OCI-M1 (cell line): ENCODE measurements at regions not wholly inside any gene's neighbourhood (a gene's known extent, or its start where the extent isn't known, plus 50 kb on each side); places are given as distances from the start of the nearest gene placed in this dataset.
"Not testable (repeated sequence)": the region's sequence is repeated elsewhere in the genome, so short reads cannot be mapped to it uniquely, and the experiment has no call there.

Experiments used
- DNase-seq: peaks from one replicate; lab custom pipeline; 2025; lab: John Stamatoyannopoulos, UW

DNA sequence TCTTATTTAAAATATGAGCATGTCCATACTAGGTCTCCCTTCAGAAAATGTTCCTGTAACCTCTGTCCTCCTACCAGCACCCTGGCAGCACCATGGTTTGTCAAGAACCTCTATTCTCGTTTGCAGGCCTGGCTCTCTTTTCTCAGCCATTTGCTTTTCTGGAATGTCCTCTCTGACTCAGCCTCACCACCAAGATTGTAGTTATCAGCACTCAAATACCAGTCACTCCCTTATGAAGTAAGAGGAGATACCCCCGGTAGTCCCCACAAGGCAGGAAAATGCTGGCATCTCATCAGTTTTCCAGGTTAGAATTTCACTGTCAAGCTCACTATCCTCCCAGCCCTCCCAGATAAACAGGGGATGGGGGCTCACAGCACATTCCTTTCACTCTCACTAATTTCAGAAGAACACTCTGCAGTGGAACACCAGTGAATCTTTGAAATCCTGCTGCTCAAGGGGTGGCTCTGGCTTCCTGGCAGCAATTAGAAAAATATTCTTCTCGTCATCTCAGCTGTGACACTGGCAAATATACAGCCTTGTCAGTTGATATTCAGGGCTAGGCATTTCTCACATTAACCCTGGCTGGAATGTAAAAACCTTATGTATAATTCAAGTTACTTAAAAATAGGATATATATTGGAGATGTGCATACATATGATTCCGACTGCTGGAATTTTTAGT is 129.2 kb downstream of the TBX18 start:
- DNase-seq: no peak

DNA sequence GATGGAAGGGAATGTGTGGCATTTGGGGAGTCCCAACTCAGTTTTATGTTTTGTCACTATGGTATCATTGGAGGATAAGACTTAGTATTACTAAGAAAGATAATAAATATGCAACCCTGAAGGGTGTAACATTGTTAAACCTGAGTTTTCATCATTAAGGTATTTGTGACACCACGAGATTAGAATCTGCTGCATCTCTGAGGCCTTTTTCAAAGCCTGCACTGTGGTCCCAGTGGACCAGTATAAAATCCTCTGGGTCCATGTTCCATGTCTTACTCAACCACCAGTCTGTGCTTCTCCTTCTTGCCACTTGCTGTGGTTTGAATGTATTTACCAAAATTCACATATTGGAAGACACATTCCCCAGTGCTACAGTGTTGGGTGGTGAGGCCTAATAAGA is 130.6 kb downstream of the TBX18 start:
- DNase-seq: no peak

DNA sequence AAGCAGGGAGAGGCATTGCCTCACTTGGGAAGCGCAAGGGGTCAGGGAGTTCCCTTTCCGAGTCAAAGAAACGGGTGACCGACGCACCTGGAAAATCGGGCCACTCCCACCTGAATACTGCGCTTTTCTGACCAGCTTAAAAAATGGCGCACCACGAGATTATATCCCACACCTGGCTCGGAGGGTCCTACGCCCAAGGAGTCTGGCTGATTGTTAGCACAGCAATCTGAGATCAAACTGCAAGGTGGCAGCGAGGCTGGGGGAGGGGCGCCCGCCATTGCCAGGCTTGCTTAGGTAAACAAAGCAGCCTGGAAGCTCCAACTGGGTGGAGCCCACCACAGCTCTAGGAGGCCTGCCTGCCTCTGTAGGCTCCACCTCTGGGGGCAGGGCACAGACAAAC is 137.9 kb downstream of the TBX18 start:
- not testable (repeated sequence) for DNase-seq

DNA sequence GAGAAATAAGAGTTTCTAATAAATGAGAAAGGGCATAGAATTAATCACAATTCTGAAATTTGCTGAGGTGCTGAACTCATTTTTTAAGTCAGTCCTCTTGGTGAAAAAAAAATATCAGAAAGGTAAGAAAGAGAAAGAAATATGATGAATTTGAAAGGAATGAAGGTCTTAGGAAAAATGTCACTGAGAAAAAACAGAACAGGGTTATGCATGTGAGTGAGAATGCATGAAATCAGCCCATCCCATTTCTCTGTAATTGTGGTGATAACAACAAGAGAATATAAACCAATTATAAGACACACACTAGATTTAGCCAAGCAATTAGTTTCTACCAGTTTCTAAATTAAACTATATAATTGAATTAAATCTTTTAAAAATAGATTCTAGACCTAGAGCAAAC is 138.9 kb downstream of the TBX18 start:
- no peak for DNase-seq

DNA sequence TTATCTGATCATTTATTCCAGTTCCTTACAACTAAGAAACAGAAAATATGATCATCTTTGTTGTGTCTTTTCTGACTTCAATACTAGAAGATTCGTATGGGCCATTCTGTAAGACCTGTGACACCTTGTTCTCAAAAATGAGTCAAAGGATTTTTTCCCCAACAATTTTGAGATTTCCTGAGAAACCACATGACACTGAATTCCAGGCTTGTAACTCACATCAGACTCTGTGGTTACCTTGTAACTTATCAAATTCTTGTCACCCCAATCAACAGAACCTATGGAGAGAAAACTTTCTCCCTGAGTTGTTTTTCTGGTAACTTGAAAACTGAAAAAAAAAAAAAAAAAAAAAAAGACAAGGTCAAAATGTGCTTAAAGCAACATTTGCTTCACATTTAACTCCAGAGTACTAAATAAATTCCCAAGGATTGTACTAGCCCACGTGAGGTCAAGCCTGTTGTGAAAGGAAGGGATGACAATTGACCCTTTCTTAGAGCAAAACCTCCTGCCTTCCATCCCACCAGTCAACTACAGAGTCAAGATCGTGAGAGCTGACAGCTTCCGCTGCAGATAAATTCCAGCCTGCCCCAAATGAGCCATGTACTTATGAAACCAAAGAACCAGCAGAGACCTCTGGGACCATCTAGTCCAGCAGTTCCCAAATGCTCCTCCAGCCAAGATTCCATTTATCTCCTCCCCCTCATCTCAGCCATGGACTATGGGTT is 140.3 kb downstream of the TBX18 start:
- DNase-seq: no peak

DNA sequence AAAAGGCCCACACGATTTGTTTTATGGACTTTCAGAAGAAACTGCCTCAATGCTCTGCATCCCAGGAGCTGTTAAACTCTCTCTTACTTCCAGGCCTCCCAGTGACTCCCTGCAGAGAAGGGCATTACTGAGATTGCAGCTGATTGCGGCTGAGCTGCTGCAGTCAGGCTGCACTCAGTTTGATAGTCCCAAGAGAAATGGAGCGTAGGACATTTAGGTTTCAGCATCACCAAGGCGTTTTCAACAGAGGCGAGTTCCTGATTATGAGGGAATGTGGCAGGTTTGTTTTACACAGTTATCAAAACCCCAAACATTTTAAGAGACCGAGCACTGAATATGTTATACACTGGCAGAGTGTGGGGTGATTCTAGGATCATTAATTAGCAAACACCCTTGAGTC is 145.6 kb downstream of the TBX18 start:
- no peak for DNase-seq

DNA sequence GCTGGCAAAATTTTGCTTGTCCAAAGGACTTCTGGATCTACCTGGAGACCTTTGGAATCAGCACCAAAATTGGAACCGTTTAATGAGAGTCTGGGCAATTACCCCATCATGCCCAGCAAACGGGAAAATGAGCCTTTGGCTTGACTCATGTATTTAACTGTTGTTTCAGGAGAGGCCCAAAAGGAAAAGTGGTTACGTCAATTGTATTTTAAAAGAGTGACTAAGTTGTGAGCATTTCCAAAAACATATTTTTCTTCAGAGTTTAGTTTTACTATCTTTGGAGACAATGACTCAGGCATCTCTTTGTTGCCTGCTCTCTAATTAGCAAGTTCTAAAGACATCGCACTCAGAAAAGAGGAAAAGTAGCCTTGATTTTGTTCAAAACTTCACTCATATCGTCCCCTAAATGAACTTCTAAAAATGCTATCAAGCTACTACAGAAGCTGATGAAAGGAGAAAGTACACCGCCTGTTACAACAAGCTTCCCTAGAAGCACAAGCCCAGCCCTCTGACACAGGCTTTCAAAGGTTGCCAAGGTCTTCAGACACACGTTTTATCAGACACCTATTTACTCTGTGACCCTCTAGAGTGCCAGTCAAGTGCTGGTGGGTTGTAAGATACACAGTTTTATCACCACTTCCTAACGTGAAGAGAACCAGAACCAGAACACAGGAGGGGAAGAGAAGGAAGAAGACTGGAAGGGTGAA is 146.2 kb downstream of the TBX18 start:
- no peak for DNase-seq

DNA sequence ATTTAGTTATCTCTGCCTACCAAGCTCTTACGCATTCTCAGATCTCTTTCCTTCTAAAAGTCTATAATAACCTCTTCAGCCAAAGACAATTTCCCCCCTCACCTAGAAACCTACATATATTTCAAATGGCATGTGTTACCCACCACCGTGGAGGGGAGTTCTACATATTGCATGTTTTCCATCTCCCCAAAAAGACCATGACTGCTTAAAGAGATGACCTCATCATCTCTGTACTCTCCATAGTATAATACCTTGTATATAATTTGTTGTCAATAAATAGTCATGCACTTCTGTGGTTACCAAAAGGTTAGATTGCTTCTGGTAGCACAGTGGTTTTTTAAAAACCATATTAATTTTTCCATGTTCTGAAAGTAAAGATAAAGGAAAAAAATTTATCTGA is 148.4 kb downstream of the TBX18 start:
- no peak for DNase-seq

DNA sequence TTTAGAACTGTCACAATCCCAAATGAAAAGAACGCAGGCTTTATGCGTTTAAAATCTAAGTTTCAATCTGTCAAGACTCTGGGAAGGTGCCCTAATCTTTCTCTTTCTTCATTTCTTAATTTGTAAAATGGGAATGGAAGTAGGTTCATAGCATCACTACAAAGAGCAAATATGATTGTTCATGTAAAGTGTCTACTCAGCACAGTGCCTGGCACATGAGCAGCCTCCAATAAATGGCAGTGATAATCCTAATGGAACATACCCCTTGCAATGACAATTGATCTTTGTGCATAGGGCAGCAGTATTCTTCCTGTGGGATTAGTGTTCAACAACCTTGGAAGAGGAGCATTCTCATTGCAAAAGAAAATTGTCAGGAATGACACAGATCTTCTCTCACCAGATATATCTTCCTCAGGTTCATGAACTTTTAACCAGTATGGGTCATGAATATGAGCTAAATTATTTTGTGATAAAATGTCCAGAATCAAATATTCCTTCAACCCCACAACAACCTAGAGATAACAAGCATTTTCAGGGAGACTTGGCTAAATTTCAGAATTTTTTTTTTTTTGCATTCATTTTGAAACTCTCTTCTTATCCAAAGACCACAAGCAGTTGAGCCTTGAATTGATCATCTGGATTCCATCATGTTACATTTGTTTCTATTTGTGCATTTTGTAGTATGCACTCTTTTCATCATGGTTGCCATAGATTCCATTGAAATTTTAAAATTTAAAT is 149.1 kb downstream of the TBX18 start:
- DNase-seq: no peak

DNA sequence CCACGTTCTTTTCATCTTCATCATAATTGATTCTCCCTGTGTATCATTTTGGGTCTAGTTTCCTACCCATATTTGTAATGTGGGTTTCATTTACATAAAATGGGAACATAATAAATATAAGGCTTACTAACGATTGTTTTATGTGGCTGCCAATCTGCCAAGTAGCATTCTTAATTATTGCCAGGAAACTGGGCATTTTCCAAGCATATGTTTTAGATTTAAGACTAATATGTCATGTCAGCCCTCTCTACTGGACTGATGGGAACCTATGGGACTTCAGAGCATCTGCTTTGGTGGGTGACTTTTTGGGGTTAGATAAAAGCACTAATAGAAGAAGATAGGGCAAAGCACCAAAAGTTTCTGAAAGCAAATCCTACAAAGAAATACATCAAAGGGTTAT is 157.5 kb downstream of the TBX18 start:
- DNase-seq: no peak

DNA sequence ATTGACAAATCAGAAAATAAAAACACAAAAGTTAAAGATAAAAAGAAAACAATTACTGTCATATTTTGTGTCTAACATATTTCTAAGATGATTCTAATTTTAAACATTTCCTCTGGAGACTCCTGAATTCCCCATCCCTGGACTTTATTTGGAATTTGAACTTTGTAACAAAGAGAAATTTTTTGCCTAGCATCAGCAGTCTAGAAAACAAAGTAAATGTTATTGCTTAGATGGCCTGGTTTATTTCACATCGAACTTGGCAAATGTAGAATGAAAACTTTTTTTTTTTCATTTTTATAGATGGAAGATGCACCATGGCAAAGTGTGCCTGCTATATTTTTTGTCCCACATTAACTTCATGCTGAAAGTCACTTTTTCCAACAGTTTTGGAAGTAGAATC is 159.1 kb downstream of the TBX18 start:
- DNase-seq: no peak

DNA sequence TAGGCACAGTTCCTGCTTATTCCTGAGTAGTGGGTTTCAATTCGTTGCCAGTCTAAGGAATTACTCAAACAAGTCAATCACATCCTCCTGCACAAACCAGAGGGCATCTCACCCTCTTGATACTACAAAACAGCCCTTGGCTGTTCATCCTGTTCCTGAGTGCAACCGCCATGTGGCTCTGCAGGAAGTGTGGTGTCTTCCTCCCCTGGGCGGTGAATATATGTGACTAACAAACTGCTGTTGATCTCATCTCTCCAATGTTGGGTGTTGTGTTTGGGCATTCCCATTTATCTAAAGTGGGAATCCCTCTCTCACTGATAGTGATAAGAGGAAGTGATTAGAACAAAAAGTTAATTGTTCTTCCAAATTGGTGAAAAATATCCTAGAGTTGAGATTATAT is 163.0 kb downstream of the TBX18 start:
- DNase-seq: no peak

DNA sequence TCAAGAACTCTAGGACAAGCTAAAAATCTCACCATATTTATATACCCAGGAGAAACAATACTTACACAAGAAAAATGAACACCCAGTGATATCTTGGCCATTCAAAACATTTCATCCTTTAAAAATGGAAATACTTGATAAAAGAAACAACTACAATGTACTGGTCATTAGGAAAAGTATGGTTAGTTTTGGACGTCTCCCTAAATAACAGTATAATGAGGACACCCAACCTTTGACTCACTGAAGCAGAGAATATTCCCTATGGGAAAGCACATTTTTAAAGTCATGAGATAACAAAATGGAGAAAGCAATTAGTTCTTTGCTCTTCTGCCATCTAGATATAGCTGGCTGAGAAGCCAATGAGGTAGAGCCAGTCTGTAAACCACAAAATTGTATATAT is 164.4 kb downstream of the TBX18 start:
- no peak for DNase-seq

DNA sequence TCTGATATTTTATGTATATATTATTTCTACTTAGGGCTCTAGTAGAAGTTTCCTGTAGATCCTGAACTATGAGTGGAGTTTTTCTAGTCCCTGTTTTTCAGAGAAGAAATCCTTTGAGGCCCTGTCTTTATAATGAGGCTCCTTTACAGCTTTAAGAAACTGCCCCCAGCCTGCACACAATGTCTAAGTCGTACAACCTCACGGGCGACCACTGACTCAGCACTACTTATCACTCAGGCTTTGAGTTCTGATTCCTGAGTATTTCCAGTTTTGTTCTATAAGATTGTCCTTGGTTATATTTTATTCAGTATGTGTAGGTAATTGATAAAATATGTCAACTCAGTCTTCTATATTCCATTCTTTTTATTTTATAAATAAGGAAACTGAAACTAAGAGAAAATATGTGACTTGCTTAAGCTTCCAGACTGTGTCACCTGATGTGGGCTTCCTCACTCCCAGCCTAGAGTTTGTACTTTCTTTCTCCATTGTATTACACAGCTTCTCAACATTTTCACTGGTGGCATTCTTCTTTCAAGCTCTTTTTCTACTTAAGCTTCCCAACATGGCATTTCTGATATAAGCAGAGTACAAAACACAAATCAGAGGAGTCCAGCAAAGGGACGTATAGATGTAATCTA is 167.0 kb downstream of the TBX18 start:
- peak; percentile 56 for DNase-seq

DNA sequence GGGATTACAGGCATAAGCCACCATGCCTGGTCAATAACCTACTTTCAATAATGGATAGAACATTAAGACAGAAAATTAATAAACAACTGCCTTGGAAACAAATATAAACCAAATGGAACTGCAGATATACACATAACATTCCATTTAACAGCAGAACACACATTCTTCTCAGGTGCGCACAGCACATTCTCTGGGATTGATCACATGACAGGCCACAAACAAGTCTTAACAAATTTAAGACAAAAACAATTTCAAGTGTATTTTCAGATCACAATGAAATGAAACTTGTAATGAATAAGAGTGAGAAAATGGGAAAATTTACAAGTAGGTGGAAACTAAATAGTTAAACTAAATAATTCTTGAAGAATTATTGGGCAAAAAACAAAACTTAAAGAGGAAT is 167.9 kb downstream of the TBX18 start:
- no peak for DNase-seq

DNA sequence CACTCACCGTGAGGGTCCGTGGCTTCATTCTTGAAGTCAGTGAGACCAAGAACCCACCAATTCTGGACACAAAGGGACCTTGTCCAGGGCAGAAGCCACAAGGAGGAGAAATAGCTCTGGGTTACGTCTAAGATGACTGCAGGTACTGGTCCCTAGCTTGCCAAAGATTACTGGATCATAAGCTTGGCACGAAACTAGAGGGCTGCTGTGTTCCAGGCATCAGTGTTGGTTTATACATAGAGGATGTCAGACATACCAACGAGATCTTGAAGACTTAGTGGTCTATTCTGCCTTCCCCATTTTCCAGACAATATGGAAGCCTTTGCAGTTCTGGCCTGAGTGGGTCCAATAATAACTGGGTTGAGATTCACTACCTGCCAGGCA is 175.7 kb downstream of the TBX18 start:
- no peak for DNase-seq

DNA sequence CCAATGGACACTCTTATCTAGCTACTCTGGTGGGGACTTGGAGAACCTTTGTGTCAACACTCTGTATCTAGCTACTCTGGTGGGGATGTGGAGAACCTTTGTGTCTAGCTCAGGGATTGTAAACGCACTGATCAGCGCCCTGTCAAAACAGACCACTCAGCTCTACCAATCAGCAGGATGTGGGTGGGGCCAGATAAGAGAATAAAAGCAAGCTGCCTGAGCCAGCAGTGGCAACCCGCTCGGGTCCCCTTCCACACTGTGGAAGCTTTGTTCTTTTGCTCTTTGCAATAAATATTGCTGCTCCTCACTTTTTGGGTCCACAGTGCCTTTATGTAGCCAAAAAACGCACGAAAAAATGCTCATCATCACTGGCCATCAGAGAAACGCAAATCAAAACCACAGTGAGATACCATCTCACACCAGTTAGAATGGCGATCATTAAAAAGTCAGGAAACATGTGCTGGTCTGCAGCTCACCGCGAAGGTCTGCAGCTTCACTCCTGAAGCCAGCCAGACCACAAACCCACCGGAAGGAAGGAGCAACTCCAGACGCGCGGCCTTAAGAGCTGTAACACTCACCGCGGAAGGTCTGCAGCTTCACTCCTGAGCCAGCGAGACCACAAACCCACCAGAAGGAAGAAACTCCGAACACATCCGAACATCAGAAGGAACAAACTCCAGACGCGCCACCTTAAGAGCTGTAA is 176.3 kb downstream of the TBX18 start:
- DNase-seq: not testable (repeated sequence)

DNA sequence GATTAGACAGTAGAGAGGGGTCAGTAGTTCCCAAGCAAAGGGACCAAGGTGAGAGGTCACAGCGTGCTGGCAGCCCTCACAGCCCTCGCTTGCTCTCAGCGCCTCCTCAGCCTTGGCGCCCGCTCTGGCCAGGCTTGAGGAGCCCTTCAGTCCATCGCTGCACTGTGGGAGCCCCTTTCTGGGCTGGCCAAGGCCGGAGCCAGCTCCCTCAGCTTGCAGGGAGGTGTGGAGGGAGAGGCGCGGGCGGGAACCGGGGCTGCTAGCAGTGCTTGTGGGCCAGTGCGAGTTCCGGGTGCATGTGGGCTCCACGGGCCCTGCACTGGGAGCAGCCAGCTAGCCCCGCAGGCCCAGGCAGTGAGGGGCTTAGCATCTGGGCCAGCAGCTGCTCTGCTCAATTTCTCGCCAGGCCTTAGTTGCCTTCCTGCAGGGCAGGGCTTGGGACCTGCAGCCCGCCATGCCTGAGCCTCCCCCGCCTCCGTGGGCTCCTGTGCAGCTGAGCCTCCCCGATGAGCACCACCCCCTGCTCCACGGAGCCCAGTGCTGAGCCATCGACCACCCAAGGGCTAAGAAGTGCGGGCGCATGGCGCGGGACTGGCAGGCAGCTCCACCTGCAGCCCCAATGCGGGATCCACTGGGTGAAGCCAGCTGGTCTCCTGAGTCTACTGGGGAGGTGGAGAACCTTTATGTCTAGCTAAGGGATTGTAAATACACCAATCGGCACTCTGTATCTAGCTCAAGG is 177.0 kb downstream of the TBX18 start:
- DNase-seq: not testable (repeated sequence)

DNA sequence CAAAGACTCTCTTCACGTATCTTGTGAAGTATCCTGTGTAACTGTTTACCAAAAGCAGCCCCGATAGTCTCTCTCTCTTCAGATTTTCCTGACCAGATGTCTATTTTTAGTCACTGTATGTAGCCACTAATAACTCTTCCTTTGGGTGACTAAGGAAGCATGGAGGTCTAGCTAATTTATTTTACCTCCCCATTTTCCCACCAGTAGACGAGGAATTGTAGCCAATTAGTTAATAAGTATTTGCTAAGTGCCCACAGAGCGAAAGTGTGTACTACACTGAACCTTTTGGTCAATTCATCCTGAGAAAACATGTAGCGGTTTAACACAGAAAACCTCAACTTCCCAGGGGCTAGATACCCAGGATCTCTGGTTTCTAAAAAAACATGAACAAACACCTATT is 180.6 kb downstream of the TBX18 start:
- no peak for DNase-seq

DNA sequence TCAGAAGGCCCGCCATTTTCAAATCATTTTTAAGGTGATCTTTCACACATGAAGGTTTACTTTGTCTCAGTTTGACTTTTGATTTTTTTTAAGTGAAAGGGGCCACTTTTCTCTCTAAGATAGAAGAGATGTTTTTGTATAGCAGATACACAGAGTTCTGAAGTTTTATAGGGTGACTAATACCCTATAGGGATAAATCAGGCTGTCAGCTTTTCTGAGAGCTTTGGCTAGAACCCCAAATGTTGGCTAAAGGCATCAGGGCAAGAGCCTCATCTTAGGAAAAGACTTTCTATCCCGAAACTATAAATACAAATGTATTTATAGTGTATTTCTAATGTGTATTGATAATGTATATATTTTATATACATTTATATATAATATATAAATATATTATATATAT is 181.4 kb downstream of the TBX18 start:
- no peak for DNase-seq
